H1 (cell line): ENCODE measurements at regions not wholly inside any gene's neighbourhood (a gene's known extent, or its start where the extent isn't known, plus 50 kb on each side); places are given as distances from the start of the nearest gene placed in this dataset.

Source experiments
- CHD1 ChIP-seq: IDR thresholded peaks from 2 replicates; pipeline ENCODE4 v1.6.1; 2012; ENCODE audit warnings: low read depth, low read length, improper control_type of control experiment
- CTCF ChIP-seq, 3 experiments: IDR thresholded peaks; 1 replicate in 2 of 3; 2 replicates in 1 of 3; pipeline versions ENCODE4 v1.5.1 to v1.6.1; 2011; ENCODE audit warnings: low read length in 3 of 3, mild to moderate bottlenecking in 3 of 3, inconsistent platforms in 2 of 3, low read depth in 1 of 3, moderate library complexity in 1 of 3; ENCODE audit not compliant: insufficient read depth in 1 of 3; ENCODE audit errors: control extremely low read depth in 1 of 3
- RNF2 ChIP-seq: fragments of 200-900, 300-1000 bp; sonication (generic); IDR thresholded peaks from 2 replicates; pipeline ENCODE4 v1.7.1; 2016; ENCODE audit warnings: borderline replicate concordance, low read depth, mild to moderate bottlenecking, antibody characterized with exemption, low read length; ENCODE audit not compliant: poor library complexity, severe bottlenecking; ENCODE audit errors: missing control alignments

- TF ChIP-seq RNF2 (no peak), CTCF (IDR thresholded peaks at IDR 0.05; ENCODE audit: control extremely low read depth in 1 of 3, insufficient read depth in 1 of 3, low read depth in 1 of 3, low read length in 3 of 3) (no peak), CHD1 (no peak)
These were observed 138.8 kb upstream of the ERCC4 start for GRCh38 chr16:13781169-13781564.
